H1 (cell line): ENCODE measurements at regions not wholly inside any gene's neighbourhood (a gene's known extent, or its start where the extent isn't known, plus 50 kb on each side); places are given as distances from the start of the nearest gene placed in this dataset.

Source experiments
- CTCF ChIA-PET: fragments of 300-600 bp; sonication (Branson Sonifier 250); formaldehyde crosslinking; loops from one replicate; lab custom pipeline; 2021; ENCODE audit not compliant: partially characterized antibody; lab: Charles Lee
- POLR2A ChIA-PET: fragments of 300-600 bp; sonication (Branson Sonifier 250); formaldehyde crosslinking; loops from one replicate; lab custom pipeline; 2021; ENCODE audit warnings: inconsistent platforms; ENCODE audit not compliant: partially characterized antibody; lab: Charles Lee
- DNase-seq, 2 experiments: peaks; one replicate each; pipeline versions ENCODE4 v3.0.0 to v3.0.0-alpha.2; 2010 to 2022; ENCODE audit warnings: low spot score in 2 of 2, low read depth in 1 of 2, mixed read lengths in 1 of 2
- FAIRE-seq: peaks from 2 replicates; lab custom pipeline; 2011; peaks lifted over from hg19 to GRCh38; lab: Jason Lieb, UNC
- H2AFZ ChIP-seq: 2 replicates; pipeline ENCODE4 v1.8.1; 2012; ENCODE audit warnings: low read length, inconsistent platforms
- H2AK5ac ChIP-seq: 2 replicates; pipeline ENCODE4 v1.6.1; 2013; ENCODE audit warnings: low read depth, low read length
- H2BK120ac ChIP-seq: replicated peaks from 2 replicates; pipeline ENCODE3; 2013; ENCODE audit warnings: low read depth, low read length, inconsistent platforms
- H2BK12ac ChIP-seq: 2 replicates; pipeline ENCODE4 v1.6.1; 2013; ENCODE audit warnings: low read depth, low read length
- H2BK15ac ChIP-seq: 2 replicates; pipeline ENCODE4 v1.6.1; 2013; ENCODE audit warnings: low read length
- H2BK20ac ChIP-seq: 2 replicates; pipeline ENCODE4 v1.6.1; 2013; ENCODE audit warnings: low read length
- H2BK5ac ChIP-seq: 2 replicates; pipeline ENCODE4 v1.6.1; 2013; ENCODE audit warnings: low read depth, low read length
- H3K14ac ChIP-seq: 2 replicates; pipeline ENCODE4 v1.6.1; 2013; ENCODE audit warnings: inconsistent platforms; ENCODE audit not compliant: insufficient read length
- H3K18ac ChIP-seq: 2 replicates; pipeline ENCODE4 v1.6.1; 2013; ENCODE audit warnings: low read length; ENCODE audit errors: extremely low read depth
- H3K23ac ChIP-seq: 2 replicates; pipeline ENCODE4 v1.6.1; 2013; ENCODE audit warnings: inconsistent platforms; ENCODE audit not compliant: insufficient read length
- H3K23me2 ChIP-seq: 2 replicates; pipeline ENCODE4 v1.6.1; 2013; ENCODE audit warnings: low read depth, low read length
- H3K27ac ChIP-seq: 2 replicates; pipeline ENCODE4 v1.6.1; 2011; ENCODE audit warnings: low read depth, low read length, inconsistent platforms
- H3K27me3 ChIP-seq, 4 experiments: replicated peaks in 1 of 4; 1 replicate in 1 of 4; 2 replicates in 3 of 4; pipeline versions ENCODE4 v1.6.1 to v1.8.1; 2011 to 2013; ENCODE audit warnings: low read length in 3 of 4, mild to moderate bottlenecking in 3 of 4, inconsistent platforms in 2 of 4, mixed read lengths in 2 of 4, moderate library complexity in 1 of 4; ENCODE audit not compliant: control insufficient read depth in 3 of 4, insufficient read depth in 3 of 4; ENCODE audit errors: extremely low read depth in 1 of 4
- H3K36me3 ChIP-seq, 4 experiments: 2 replicates each; pipeline versions ENCODE4 v1.6.1 to v1.8.1; 2011 to 2013; ENCODE audit warnings: mild to moderate bottlenecking in 4 of 4, low read length in 3 of 4, moderate library complexity in 2 of 4, control low read depth in 1 of 4, inconsistent platforms in 1 of 4; ENCODE audit not compliant: insufficient read depth in 4 of 4, control insufficient read depth in 2 of 4
- H3K4ac ChIP-seq: replicated peaks from 2 replicates; pipeline ENCODE3; 2013; ENCODE audit warnings: low read length, low read depth, mixed read lengths, inconsistent platforms; ENCODE audit not compliant: insufficient read length
- H3K4me1 ChIP-seq, 4 experiments: replicated peaks in 1 of 4; 1 replicate in 1 of 4; 2 replicates in 3 of 4; pipeline versions ENCODE4 v1.6.1 to v1.8.1; 2011 to 2013; ENCODE audit warnings: low read length in 3 of 4, inconsistent platforms in 2 of 4, mixed read lengths in 1 of 4; ENCODE audit not compliant: insufficient read depth in 4 of 4, control insufficient read depth in 3 of 4
- H3K4me2 ChIP-seq, 2 experiments: 2 replicates each; pipeline versions ENCODE4 v1.6.1 to v1.8.1; 2011 to 2013; ENCODE audit warnings: low read depth in 2 of 2, low read length in 2 of 2, control low read depth in 1 of 2, inconsistent platforms in 1 of 2, mild to moderate bottlenecking in 1 of 2; ENCODE audit not compliant: insufficient read depth in 1 of 2
- H3K4me3 ChIP-seq, 4 experiments: fragments of 200-600, 300-600 bp in 1 of 4; sonication (generic), shearing (Covaris generic), sonication (Bioruptor Twin) in 1 of 4; 2 replicates each; pipeline versions ENCODE4 v1.5.1 to v1.8.1; 2011 to 2016; ENCODE audit warnings: low read length in 4 of 4, low read depth in 3 of 4, control low read depth in 2 of 4, inconsistent platforms in 2 of 4, mild to moderate bottlenecking in 2 of 4, mixed read lengths in 1 of 4, moderate library complexity in 1 of 4; ENCODE audit not compliant: insufficient read depth in 2 of 4; ENCODE audit errors: extremely low read depth in 1 of 4
- H3K56ac ChIP-seq: replicated peaks from 2 replicates; pipeline ENCODE3; 2013; ENCODE audit warnings: low read depth, mild to moderate bottlenecking, mixed read lengths, low read length, inconsistent platforms; ENCODE audit not compliant: insufficient read length
- H3K79me1 ChIP-seq: 2 replicates; pipeline ENCODE4 v1.6.1; 2013; ENCODE audit warnings: low read depth, low read length, control low read depth
- H3K79me2 ChIP-seq, 2 experiments: 2 replicates each; pipeline versions ENCODE4 v1.6.1 to v1.8.1; 2012 to 2013; ENCODE audit warnings: low read length in 2 of 2, mild to moderate bottlenecking in 2 of 2, inconsistent platforms in 1 of 2; ENCODE audit not compliant: insufficient read depth in 2 of 2, control insufficient read depth in 1 of 2
- H3K9ac ChIP-seq, 4 experiments: replicated peaks in 1 of 4; 1 replicate in 1 of 4; 2 replicates in 3 of 4; pipeline versions ENCODE4 v1.6.1 to v1.8.1; 2011 to 2013; ENCODE audit warnings: low read depth in 3 of 4, low read length in 3 of 4, control low read depth in 2 of 4, mild to moderate bottlenecking in 2 of 4, moderate library complexity in 2 of 4, inconsistent platforms in 1 of 4; ENCODE audit errors: extremely low read depth in 1 of 4
- H3K9me3 ChIP-seq, 2 experiments: 2 replicates each; pipeline versions ENCODE4 v1.6.1 to v1.8.1; 2012 to 2013; ENCODE audit warnings: mild to moderate bottlenecking in 2 of 2, moderate library complexity in 2 of 2, control low read depth in 1 of 2, inconsistent platforms in 1 of 2, low read depth in 1 of 2, low read length in 1 of 2, mixed read lengths in 1 of 2; ENCODE audit not compliant: insufficient read depth in 2 of 2
- H4K20me1 ChIP-seq, 2 experiments: replicated peaks in 1 of 2; 2 replicates each; pipeline versions ENCODE3 to v1.8.1; 2011 to 2013; ENCODE audit warnings: inconsistent platforms in 2 of 2, low read length in 2 of 2, mild to moderate bottlenecking in 1 of 2; ENCODE audit not compliant: insufficient read depth in 2 of 2, control insufficient read depth in 1 of 2
- H4K5ac ChIP-seq: 2 replicates; pipeline ENCODE4 v1.6.1; 2013; ENCODE audit warnings: low read length, low read depth, mixed read lengths, inconsistent platforms; ENCODE audit not compliant: insufficient read length
- H4K8ac ChIP-seq: 2 replicates; pipeline ENCODE4 v1.8.0; 2013; ENCODE audit warnings: mild to moderate bottlenecking, moderate library complexity, low read length, inconsistent platforms; ENCODE audit not compliant: insufficient read depth; ENCODE audit errors: extremely low read depth
- H4K91ac ChIP-seq: replicated peaks from 2 replicates; pipeline ENCODE3; 2013; ENCODE audit warnings: low read length, mixed read lengths, inconsistent platforms; ENCODE audit not compliant: insufficient read length
- CHD1 ChIP-seq: IDR thresholded peaks from 2 replicates; pipeline ENCODE4 v1.6.1; 2012; ENCODE audit warnings: low read depth, low read length, improper control_type of control experiment
- CTBP2 ChIP-seq: IDR thresholded peaks from 2 replicates; pipeline ENCODE4 v1.7.0; 2011; ENCODE audit warnings: borderline replicate concordance, mild to moderate bottlenecking, moderate library complexity, mixed read lengths, low read length; ENCODE audit not compliant: insufficient read depth, insufficient read length
- E2F6 ChIP-seq: IDR thresholded peaks from 2 replicates; pipeline ENCODE4 v1.6.1; 2012; ENCODE audit warnings: inconsistent platforms
- JUN ChIP-seq: IDR thresholded peaks from 2 replicates; pipeline ENCODE4 v1.6.1; 2011; ENCODE audit warnings: low read depth, mild to moderate bottlenecking, improper control_type of control experiment, low read length
- SIRT6 ChIP-seq: IDR thresholded peaks from one replicate; pipeline ENCODE4 v1.7.1; 2012; ENCODE audit warnings: low read length, inconsistent platforms
- YY1 ChIP-seq: IDR thresholded peaks from 2 replicates; pipeline ENCODE4 v1.6.1; 2011; ENCODE audit warnings: low read depth, mild to moderate bottlenecking, low read length
- WGBS, 2 experiments: shearing (Covaris generic) in 1 of 2; methylation state at CpG; one replicate each; pipeline versions ENCODE4 v1.1.6 to v1.1.7; 2013 to 2015; ENCODE audit warnings: low lambda C conversion rate in 2 of 2, mixed read lengths in 2 of 2, inconsistent platforms in 1 of 2, low coverage in 1 of 2, missing lambda C conversion rate in 1 of 2; ENCODE audit not compliant: insufficient replicate concordance in 2 of 2, insufficient coverage in 1 of 2, insufficient read length in 1 of 2; ENCODE audit errors: extremely low coverage in 1 of 2, missing lambda C conversion rate in 1 of 2; 5-methylcytosine and 5-hydroxymethylcytosine counted together

- Histone ChIP-seq H3K4me2 (peak overlapping the region in 1 of 2 experiments; percentile 11; a peak in 1 of 4 replicates), H3K14ac (no peak overlapping the region), H3K36me3 (no peaks in the 10 kb centered on the region), H3K56ac (no peak overlapping the region), H2AK5ac (no peak overlapping the region), H3K4me1 (no peaks in the 10 kb centered on the region; a peak in 1 of 7 replicates), H3K9ac (no peak overlapping the region), H2BK20ac (0 out of 2 replicates have a peak overlapping the region, but pooled peaks have one; percentile 21), H4K8ac (no peak overlapping the region), H3K4ac (no peak overlapping the region), H3K79me2 (no peaks in the 10 kb centered on the region), H2BK5ac (no peak overlapping the region), H2AFZ (peak overlapping the region; percentile 97), H3K27ac (no peak overlapping the region), H3K23ac (no peak overlapping the region), H2BK15ac (no peak overlapping the region), H4K5ac (no peak overlapping the region), H3K18ac (no peak overlapping the region), H3K79me1 (no peaks in the 10 kb centered on the region), H3K9me3 (0 out of 4 replicates have a peak, but pooled peaks cover 0 to 3% of the 10 kb centered on the region in 2 experiments), H3K27me3 (no peaks in the 10 kb centered on the region), H4K20me1 (no peaks in the 10 kb centered on the region), H3K23me2 (no peaks in the 10 kb centered on the region), H2BK12ac (no peak overlapping the region), H2BK120ac (no peak overlapping the region), H3K4me3 (no peak overlapping the region), H4K91ac (no peak overlapping the region)
- DNase-seq, result no peak
- 59% methylated on average over 2 of the region's 2 CpGs; no CpG with 5 or more reads in 1 of the 2 experiments for WGBS, 2 experiments
- no peak for TF ChIP-seq E2F6
- no peak for TF ChIP-seq YY1
- TF ChIP-seq CTBP2, result no peak
- no peak for TF ChIP-seq SIRT6
- no peak for TF ChIP-seq JUN
- no peak for TF ChIP-seq CHD1
- no peak for FAIRE-seq
- POLR2A ChIA-PET, result no interaction called here
- CTCF ChIA-PET, result no interaction called here
Observed at GRCh38 chr12:87575906-87576305, 453.3 kb downstream of the C12orf50 start.
